IMR-90 (cell line): ENCODE measurements at regions not wholly inside any gene's neighbourhood (a gene's known extent, or its start where the extent isn't known, plus 50 kb on each side); places are given as distances from the start of the nearest gene placed in this dataset.

Experiments used
- ATAC-seq: fragments of 200-7000 bp; cut with Tn5 transposase; 2 replicates; pipeline ENCODE4 v1.9.1; 2020; ENCODE audit warnings: low read depth, mild to moderate bottlenecking, moderate library complexity
- BruUV-seq: library from RNA; stranded (reverse); fragments of 400-500 nt; replicated peaks from 2 replicates; lab custom pipeline; 2021; lab: Mats Ljungman, UMichigan
- CTCF ChIA-PET: fragments of 300-600 bp; formaldehyde crosslinking; extraction: SDS; loops from one replicate; lab custom pipeline; 2021; ENCODE audit warnings: antibody characterized with exemption; lab: Yijun Ruan, JAX
- POLR2A ChIA-PET: fragments of 300-600 bp; sonication (Branson Sonifier 250); formaldehyde crosslinking; loops from one replicate; lab custom pipeline; 2022; ENCODE audit warnings: antibody characterized with exemption; ENCODE audit not compliant: unreplicated experiment; lab: Charles Lee
- DNase-seq: peaks from one replicate; pipeline ENCODE4 v3.0.0; 2013
- H2AFZ ChIP-seq: replicated peaks from 2 replicates; pipeline ENCODE3; 2013; ENCODE audit warnings: low read length, mild to moderate bottlenecking; ENCODE audit not compliant: poor library complexity
- H2AK5ac ChIP-seq: 2 replicates; pipeline ENCODE4 v1.6.1; 2013; ENCODE audit warnings: low read depth, low read length, inconsistent platforms
- H2AK9ac ChIP-seq: replicated peaks from 2 replicates; pipeline ENCODE3; 2013; ENCODE audit warnings: mild to moderate bottlenecking, low read depth, low read length, moderate library complexity; ENCODE audit not compliant: poor library complexity
- H2BK120ac ChIP-seq: 2 replicates; pipeline ENCODE4 v1.6.1; 2013; ENCODE audit warnings: low read depth, low read length, inconsistent platforms
- H2BK15ac ChIP-seq: 3 replicates; pipeline ENCODE4 v1.6.1; 2013; ENCODE audit warnings: low read depth, low read length, inconsistent platforms
- H2BK20ac ChIP-seq: 2 replicates; pipeline ENCODE4 v1.6.1; 2013; ENCODE audit warnings: low read depth, mild to moderate bottlenecking, inconsistent platforms, low read length, moderate library complexity
- H2BK5ac ChIP-seq: 2 replicates; pipeline ENCODE4 v1.6.1; 2013; ENCODE audit warnings: mild to moderate bottlenecking, low read depth, low read length, inconsistent platforms; ENCODE audit not compliant: poor library complexity, severe bottlenecking
- H3K14ac ChIP-seq: replicated peaks from 2 replicates; pipeline ENCODE4 v1.6.1; 2013; ENCODE audit warnings: low read depth, low read length, inconsistent platforms
- H3K18ac ChIP-seq: 2 replicates; pipeline ENCODE4 v1.6.1; 2013; ENCODE audit warnings: low read depth, low read length, control low read depth
- H3K23ac ChIP-seq: 2 replicates; pipeline ENCODE4 v1.6.1; 2013; ENCODE audit warnings: low read depth, low read length, inconsistent platforms
- H3K27ac ChIP-seq: 2 replicates; pipeline ENCODE4 v1.5.1; 2013; ENCODE audit warnings: mild to moderate bottlenecking, control low read depth, low read length; ENCODE audit not compliant: insufficient read depth
- H3K27me3 ChIP-seq: 2 replicates; pipeline ENCODE4 v1.6.1; 2013; ENCODE audit warnings: low read length; ENCODE audit not compliant: control insufficient read depth, insufficient read depth
- H3K36me3 ChIP-seq: 2 replicates; pipeline ENCODE4 v1.6.1; 2013; ENCODE audit warnings: low read length, mixed read lengths; ENCODE audit not compliant: control insufficient read depth, insufficient read depth
- H3K4ac ChIP-seq: 2 replicates; pipeline ENCODE4 v1.6.1; 2013; ENCODE audit warnings: low read depth, low read length, inconsistent platforms
- H3K4me1 ChIP-seq: 2 replicates; pipeline ENCODE4 v1.6.1; 2013; ENCODE audit warnings: low read length, mixed read lengths; ENCODE audit not compliant: control insufficient read depth, insufficient read depth
- H3K4me2 ChIP-seq: 2 replicates; pipeline ENCODE4 v1.6.1; 2013; ENCODE audit warnings: low read depth, mild to moderate bottlenecking, control low read depth, low read length, moderate library complexity
- H3K4me3 ChIP-seq: 2 replicates; pipeline ENCODE4 v1.5.1; 2013; ENCODE audit warnings: low read depth, mild to moderate bottlenecking, control low read depth, low read length, moderate library complexity; ENCODE audit not compliant: insufficient read depth
- H3K56ac ChIP-seq: 2 replicates; pipeline ENCODE4 v1.6.1; 2013; ENCODE audit warnings: low read length, inconsistent platforms; ENCODE audit not compliant: insufficient read depth; ENCODE audit errors: extremely low read depth
- H3K79me1 ChIP-seq, 2 experiments: 2 replicates each; pipeline ENCODE4 v1.6.1; 2013; ENCODE audit warnings: low read length in 2 of 2, inconsistent platforms in 1 of 2, low read depth in 1 of 2
- H3K9ac ChIP-seq: 2 replicates; pipeline ENCODE4 v1.6.1; 2013; ENCODE audit warnings: low read depth, low read length, control low read depth
- H3K9me1 ChIP-seq: 2 replicates; pipeline ENCODE4 v1.6.1; 2013; ENCODE audit warnings: low read length, inconsistent platforms; ENCODE audit not compliant: insufficient read depth
- H3K9me3 ChIP-seq: 2 replicates; pipeline ENCODE4 v1.6.1; 2013; ENCODE audit warnings: low read length; ENCODE audit not compliant: control insufficient read depth, insufficient read depth
- H4K20me1 ChIP-seq: 2 replicates; pipeline ENCODE4 v1.6.1; 2013; ENCODE audit warnings: low read length, inconsistent platforms; ENCODE audit not compliant: insufficient read depth
- H4K5ac ChIP-seq: 2 replicates; pipeline ENCODE4 v1.6.1; 2013; ENCODE audit warnings: mild to moderate bottlenecking, low read depth, low read length, control low read depth
- H4K8ac ChIP-seq, 2 experiments: 2 replicates each; pipeline ENCODE4 v1.6.1; 2013; ENCODE audit warnings: low read depth in 2 of 2, low read length in 2 of 2, control low read depth in 1 of 2, inconsistent platforms in 1 of 2
- H4K91ac ChIP-seq: 2 replicates; pipeline ENCODE4 v1.6.1; 2013; ENCODE audit warnings: low read depth, low read length, inconsistent platforms; ENCODE audit not compliant: insufficient read depth
- CHD1 ChIP-seq: IDR thresholded peaks from 2 replicates; pipeline ENCODE4 v1.6.1; 2012; ENCODE audit warnings: low read depth, low read length, improper control_type of control experiment
- NFE2L2 ChIP-seq: fragments of 150-350 bp; IDR thresholded peaks from 2 replicates; pipeline ENCODE4 v1.6.1; 2016; ENCODE audit warnings: low read depth, mild to moderate bottlenecking, low read length
- RAD21 ChIP-seq: IDR thresholded peaks from 2 replicates; pipeline ENCODE4 v1.6.1; 2012; ENCODE audit warnings: low read length, improper control_type of control experiment
- SMC3 ChIP-seq: fragments of 150-350 bp; IDR thresholded peaks from 2 replicates; pipeline ENCODE4 v1.6.1; 2016; ENCODE audit warnings: low read depth, mild to moderate bottlenecking, antibody characterized with exemption, low read length, moderate library complexity
- WGBS, 2 experiments: methylation state at CpG; one replicate each; pipeline versions ENCODE4 v1.1.5 to v1.1.7; 2013; ENCODE audit warnings: missing lambda C conversion rate in 2 of 2; ENCODE audit not compliant: insufficient read length in 1 of 2; ENCODE audit errors: extremely low coverage in 2 of 2; 5-methylcytosine and 5-hydroxymethylcytosine counted together
- dilution Hi-C: fragments of 300-500 bp; cut with HindIII; formaldehyde crosslinking; loops from one replicate; pipeline ENCODE4 v1.14.3; 2018; ENCODE audit warnings: low sequenced_read_pairs; ENCODE audit not compliant: unreplicated experiment
- in situ Hi-C: fragments of 300-500 bp; cut with MboI; formaldehyde crosslinking; loops from 3 replicates; pipeline ENCODE4 v1.14.3; 2019; ENCODE audit warnings: low sequenced_read_pairs, inconsistent platforms, mixed read lengths
- intact Hi-C: fragments of 100-400 bp; cut with micrococcal nuclease; formaldehyde crosslinking; loops from 2 replicates; pipeline ENCODE4 v1.10.0; 2022
- TF ChIP-seq, protein P1 (sequence below): fragments of 150-350 bp; IDR thresholded peaks from 2 replicates; pipeline ENCODE4 v1.6.1; 2017; ENCODE audit warnings: mild to moderate bottlenecking, antibody characterized with exemption, low read length, low read depth
- TF ChIP-seq, protein P2 (sequence below): fragments of 150-350 bp; IDR thresholded peaks from 2 replicates; pipeline ENCODE4 v1.6.1; 2016; ENCODE audit warnings: low read depth, mild to moderate bottlenecking, low read length, moderate library complexity, borderline replicate concordance

DNA sequence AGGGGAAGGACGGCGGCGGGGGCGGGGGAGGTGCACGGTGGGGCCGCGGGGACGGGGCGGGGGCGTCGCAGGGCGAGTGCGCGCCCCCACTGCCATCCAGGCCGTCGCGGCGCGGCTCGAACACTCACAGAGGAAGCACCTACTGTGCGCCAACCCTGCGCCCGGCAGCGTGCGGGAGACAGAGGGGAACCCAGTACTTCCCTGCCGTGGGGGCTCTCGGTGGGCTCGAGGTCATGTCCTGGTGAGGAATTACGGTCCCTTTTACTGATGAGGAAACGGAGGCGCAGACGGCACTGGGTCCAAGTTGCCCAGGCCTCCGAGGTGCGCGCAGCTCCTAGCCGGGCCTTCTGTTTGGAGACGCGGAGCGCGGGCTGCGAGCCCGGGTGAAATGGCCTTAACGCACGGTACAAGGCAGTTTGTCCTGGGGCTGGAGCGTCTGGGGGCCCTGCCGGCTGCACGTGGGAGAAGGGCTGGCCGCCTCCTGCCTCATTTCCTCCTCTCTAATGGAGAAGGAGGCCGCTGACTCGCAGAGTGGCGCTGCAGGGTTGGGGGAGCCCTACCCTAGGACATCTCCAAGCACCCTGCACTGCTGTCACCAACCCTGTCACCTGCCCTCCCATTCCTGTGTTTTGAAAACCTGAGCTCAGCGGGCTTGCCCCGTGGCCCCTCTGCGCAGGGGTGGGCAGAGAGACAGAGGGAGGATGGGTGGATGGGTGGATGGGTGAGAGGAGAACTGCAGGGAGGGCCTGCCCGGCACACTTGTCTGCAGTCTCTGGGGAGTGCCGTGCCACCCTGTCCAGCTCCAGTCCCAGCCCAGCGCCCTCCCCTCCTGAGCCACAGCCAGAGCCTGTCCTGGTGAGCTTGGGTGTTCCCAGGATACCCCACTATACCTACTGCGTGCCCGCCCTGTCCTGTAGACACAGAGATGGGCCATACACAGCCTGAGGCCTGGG, 106.0 kb downstream of the ADRA2C start (continued):
- TF ChIP-seq, protein P1, sequence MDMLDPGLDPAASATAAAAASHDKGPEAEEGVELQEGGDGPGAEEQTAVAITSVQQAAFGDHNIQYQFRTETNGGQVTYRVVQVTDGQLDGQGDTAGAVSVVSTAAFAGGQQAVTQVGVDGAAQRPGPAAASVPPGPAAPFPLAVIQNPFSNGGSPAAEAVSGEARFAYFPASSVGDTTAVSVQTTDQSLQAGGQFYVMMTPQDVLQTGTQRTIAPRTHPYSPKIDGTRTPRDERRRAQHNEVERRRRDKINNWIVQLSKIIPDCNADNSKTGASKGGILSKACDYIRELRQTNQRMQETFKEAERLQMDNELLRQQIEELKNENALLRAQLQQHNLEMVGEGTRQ = no peak

DNA sequence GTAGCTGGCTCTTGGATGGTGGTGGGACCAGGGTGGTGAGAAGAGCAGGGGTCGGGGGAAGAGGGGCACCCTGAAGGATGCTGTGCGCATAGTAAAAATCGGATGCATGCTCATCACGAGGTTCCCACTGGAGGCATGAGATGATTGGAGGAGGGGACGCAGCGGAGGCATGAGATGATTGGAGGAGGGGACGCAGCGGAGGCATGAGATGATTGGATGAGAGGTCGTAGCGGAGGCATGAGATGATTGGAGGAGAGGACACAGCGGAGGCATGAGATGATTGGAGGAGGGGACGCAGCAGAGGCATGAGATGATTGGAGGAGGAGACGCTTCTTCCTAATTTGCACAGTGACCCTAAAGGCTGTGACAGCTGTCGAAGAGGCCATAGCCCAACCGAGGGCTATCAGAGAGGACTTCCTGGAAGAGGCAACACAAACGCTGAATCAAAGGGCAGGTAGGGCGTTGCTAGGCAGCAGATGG, 106.7 kb downstream of the ADRA2C start:
- no peaks in the 10 kb centered on the region; the same call in 1 of the 2 replicates for H3K4me1 ChIP-seq
- H3K14ac ChIP-seq = no peak overlapping the region
- no peaks in the 10 kb centered on the region; the same call in 1 of the 2 replicates for H3K9me1 ChIP-seq
- ChIA-PET POLR2A (no interaction called here), CTCF (no interaction called here)
- TF ChIP-seq, protein P2, sequence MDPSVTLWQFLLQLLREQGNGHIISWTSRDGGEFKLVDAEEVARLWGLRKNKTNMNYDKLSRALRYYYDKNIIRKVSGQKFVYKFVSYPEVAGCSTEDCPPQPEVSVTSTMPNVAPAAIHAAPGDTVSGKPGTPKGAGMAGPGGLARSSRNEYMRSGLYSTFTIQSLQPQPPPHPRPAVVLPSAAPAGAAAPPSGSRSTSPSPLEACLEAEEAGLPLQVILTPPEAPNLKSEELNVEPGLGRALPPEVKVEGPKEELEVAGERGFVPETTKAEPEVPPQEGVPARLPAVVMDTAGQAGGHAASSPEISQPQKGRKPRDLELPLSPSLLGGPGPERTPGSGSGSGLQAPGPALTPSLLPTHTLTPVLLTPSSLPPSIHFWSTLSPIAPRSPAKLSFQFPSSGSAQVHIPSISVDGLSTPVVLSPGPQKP = no peak
- TF ChIP-seq CHD1 (no peak), SMC3 (no peak), NFE2L2 (no peak), RAD21 (no peak)
- no peak overlapping the region for H4K5ac ChIP-seq
- H3K9ac ChIP-seq = no peak overlapping the region
- BruUV-seq = no TSS peak
- H3K36me3 ChIP-seq = no peaks in the 10 kb centered on the region
- dilution Hi-C loops = no loop called here
- no peak overlapping the region for H2BK120ac ChIP-seq
- ATAC-seq = no peak
- H3K27ac ChIP-seq = no peak overlapping the region
- peaks cover 65% of the 10 kb centered on the region for H3K27me3 ChIP-seq
- H4K91ac ChIP-seq = no peak overlapping the region
- in situ Hi-C loops = no loop called here
- DNase-seq = no peak
- no peak overlapping the region for H3K4ac ChIP-seq
- H2AK9ac ChIP-seq = no peak overlapping the region
- H3K79me1 ChIP-seq = no peaks in the 10 kb centered on the region
- no peaks in the 10 kb centered on the region for H4K20me1 ChIP-seq
- no peak overlapping the region for H3K4me2 ChIP-seq
- H3K18ac ChIP-seq = no peak overlapping the region
- no peak overlapping the region for H2AK5ac ChIP-seq
- H2AFZ ChIP-seq = no peak overlapping the region
- H2BK5ac ChIP-seq = no peak overlapping the region
- no peak overlapping the region for H3K23ac ChIP-seq
- H2BK15ac ChIP-seq = no peak overlapping the region
- 43% methylated on average over 12 of the region's 17 CpGs; no CpG with 5 or more reads in 1 of the 2 experiments for WGBS, 2 experiments
- H3K56ac ChIP-seq = no peak overlapping the region
- no peak overlapping the region for H2BK20ac ChIP-seq
- intact Hi-C loops = loop anchor here (5.0 kb wide), 1 partner anchor 69 kb away; no protein-coding TSS in a partner anchor
- no peak overlapping the region for H4K8ac ChIP-seq
- H3K9me3 ChIP-seq = peaks cover 3% of the 10 kb centered on the region; the same call in 1 of the 2 replicates
- H3K4me3 ChIP-seq = no peak overlapping the region
